Loucy (cell line): ENCODE measurements at regions not wholly inside any gene's neighbourhood (a gene's known extent, or its start where the extent isn't known, plus 50 kb on each side); places are given as distances from the start of the nearest gene placed in this dataset.
A peak's percentile ranks its signal among the peaks of the same experiment; 100 is the strongest.

Source experiments
- H2AFZ ChIP-seq: fragments of 200-600 bp; sonication (generic); 2 replicates; pipeline ENCODE4 v1.6.0; 2016; ENCODE audit warnings: antibody characterized with exemption, mild to moderate bottlenecking, low read length, moderate library complexity
- H3F3A ChIP-seq: fragments of 200-600 bp; 2 replicates; pipeline ENCODE4 v1.6.0; 2016; ENCODE audit warnings: antibody characterized with exemption, low read depth, mild to moderate bottlenecking
- H3K27me3 ChIP-seq: fragments of 200-600 bp; sonication (generic); 2 replicates; pipeline ENCODE4 v1.6.1; 2014; ENCODE audit warnings: low read length, mild to moderate bottlenecking; ENCODE audit not compliant: insufficient read depth, poor library complexity, severe bottlenecking
- H3K36me3 ChIP-seq: fragments of 200-600 bp; sonication (generic); 2 replicates; pipeline ENCODE4 v1.6.1; 2016; ENCODE audit warnings: low read length; ENCODE audit not compliant: insufficient read depth
- H3K4me1 ChIP-seq: fragments of 200-600 bp; sonication (generic); 2 replicates; pipeline ENCODE4 v1.5.1; 2014; ENCODE audit warnings: low read length, mild to moderate bottlenecking; ENCODE audit not compliant: insufficient read depth, poor library complexity, severe bottlenecking
- H3K4me2 ChIP-seq: fragments of 200-600 bp; sonication (generic); 2 replicates; pipeline ENCODE4 v1.6.0; 2014; ENCODE audit warnings: antibody characterized with exemption, low read length, low read depth, mild to moderate bottlenecking; ENCODE audit not compliant: poor library complexity, severe bottlenecking
- H3K4me3 ChIP-seq: fragments of 200-600 bp; sonication (generic); 2 replicates; pipeline ENCODE4 v1.5.1; 2014; ENCODE audit warnings: low read length, mild to moderate bottlenecking, mixed read lengths; ENCODE audit not compliant: poor library complexity, severe bottlenecking
- H3K79me2 ChIP-seq: fragments of 200-600 bp; sonication (generic); 2 replicates; pipeline ENCODE4 v1.6.1; 2014; ENCODE audit warnings: low read length; ENCODE audit not compliant: insufficient read depth
- H3K9ac ChIP-seq: fragments of 200-600 bp; sonication (generic); 2 replicates; pipeline ENCODE4 v1.6.0; 2014; ENCODE audit warnings: mild to moderate bottlenecking, low read depth, low read length, moderate library complexity; ENCODE audit not compliant: poor library complexity, severe bottlenecking
- H3K9me2 ChIP-seq: fragments of 200-600 bp; sonication (generic); replicated peaks from 2 replicates; pipeline ENCODE4 v1.6.1; 2016; ENCODE audit warnings: low read depth, low read length, mixed read lengths
- H3K9me3 ChIP-seq: fragments of 200-600 bp; sonication (generic); 2 replicates; pipeline ENCODE4 v1.6.1; 2014; ENCODE audit warnings: mild to moderate bottlenecking, antibody characterized with exemption, low read length, low read depth; ENCODE audit not compliant: insufficient read depth
- H4K20me1 ChIP-seq: fragments of 200-600 bp; sonication (generic); 2 replicates; pipeline ENCODE4 v1.6.0; 2014; ENCODE audit warnings: antibody characterized with exemption, low read length, mild to moderate bottlenecking; ENCODE audit not compliant: insufficient read depth, poor library complexity, severe bottlenecking
- EZH2phosphoT487 ChIP-seq: fragments of 200-600 bp; IDR thresholded peaks from 2 replicates; pipeline ENCODE4 v1.6.1; 2018; ENCODE audit warnings: antibody characterized with exemption, mild to moderate bottlenecking, moderate library complexity, borderline replicate concordance
- TF ChIP-seq, protein P1 (sequence below): fragments of 200-600 bp; sonication (generic); conservative IDR thresholded peaks from 2 replicates; pipeline ENCODE4 v1.5.1; 2014; ENCODE audit warnings: mild to moderate bottlenecking, antibody characterized with exemption, low read length

DNA sequence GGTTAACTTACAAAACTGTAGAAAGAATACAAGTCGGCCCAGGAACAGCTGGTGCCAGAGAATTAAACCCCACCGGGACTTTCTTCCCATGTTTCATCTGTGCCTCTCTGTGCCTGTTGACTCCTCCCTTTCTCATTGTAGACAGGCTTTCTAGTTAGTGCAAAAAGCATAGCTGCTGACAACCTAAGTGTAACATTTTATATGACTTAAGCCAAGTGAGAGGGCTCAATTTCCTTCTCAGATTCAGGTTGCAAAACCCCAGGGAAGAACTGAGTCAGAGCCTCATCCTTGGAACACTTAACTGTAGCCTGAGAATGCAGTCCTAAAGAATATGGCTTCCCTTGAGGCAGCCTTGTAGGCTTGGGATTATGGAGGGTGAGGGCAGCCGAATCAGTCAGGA, 302.5 kb upstream of the AZI2 start:
- no peak for TF ChIP-seq EZH2phosphoT487
- TF ChIP-seq, protein P1, sequence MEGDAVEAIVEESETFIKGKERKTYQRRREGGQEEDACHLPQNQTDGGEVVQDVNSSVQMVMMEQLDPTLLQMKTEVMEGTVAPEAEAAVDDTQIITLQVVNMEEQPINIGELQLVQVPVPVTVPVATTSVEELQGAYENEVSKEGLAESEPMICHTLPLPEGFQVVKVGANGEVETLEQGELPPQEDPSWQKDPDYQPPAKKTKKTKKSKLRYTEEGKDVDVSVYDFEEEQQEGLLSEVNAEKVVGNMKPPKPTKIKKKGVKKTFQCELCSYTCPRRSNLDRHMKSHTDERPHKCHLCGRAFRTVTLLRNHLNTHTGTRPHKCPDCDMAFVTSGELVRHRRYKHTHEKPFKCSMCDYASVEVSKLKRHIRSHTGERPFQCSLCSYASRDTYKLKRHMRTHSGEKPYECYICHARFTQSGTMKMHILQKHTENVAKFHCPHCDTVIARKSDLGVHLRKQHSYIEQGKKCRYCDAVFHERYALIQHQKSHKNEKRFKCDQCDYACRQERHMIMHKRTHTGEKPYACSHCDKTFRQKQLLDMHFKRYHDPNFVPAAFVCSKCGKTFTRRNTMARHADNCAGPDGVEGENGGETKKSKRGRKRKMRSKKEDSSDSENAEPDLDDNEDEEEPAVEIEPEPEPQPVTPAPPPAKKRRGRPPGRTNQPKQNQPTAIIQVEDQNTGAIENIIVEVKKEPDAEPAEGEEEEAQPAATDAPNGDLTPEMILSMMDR: no peak
- no peaks in the 10 kb centered on the region for H3K79me2 ChIP-seq
- H3K4me1 ChIP-seq: no peaks in the 10 kb centered on the region

GRCh38 chr3:28664123-28664522, 315.5 kb upstream of the AZI2 start:
- Histone ChIP-seq H3K4me1 (no peaks in the 10 kb centered on the region), H3K4me3 (no peak overlapping the region), H3K36me3 (no peaks in the 10 kb centered on the region), H3K9ac (no peak overlapping the region), H3K9me3 (no peaks in the 10 kb centered on the region), H4K20me1 (no peaks in the 10 kb centered on the region), H3K4me2 (no peak overlapping the region), H2AFZ (no peak overlapping the region), H3F3A (no peaks in the 10 kb centered on the region), H3K79me2 (no peaks in the 10 kb centered on the region), H3K27me3 (no peaks in the 10 kb centered on the region), H3K9me2 (no peaks in the 10 kb centered on the region)
- TF ChIP-seq EZH2phosphoT487: no peak
- TF ChIP-seq, protein P1: no peak

More for the DNA sequence above, 302.5 kb upstream of the AZI2 start:
- no peaks in the 10 kb centered on the region for H3F3A ChIP-seq
- H2AFZ ChIP-seq: no peak overlapping the region
- no peaks in the 10 kb centered on the region for H4K20me1 ChIP-seq
- no peaks in the 10 kb centered on the region for H3K36me3 ChIP-seq
- H3K4me3 ChIP-seq: no peak overlapping the region
- H3K4me2 ChIP-seq: no peak overlapping the region
- no peak overlapping the region for H3K9ac ChIP-seq
- no peaks in the 10 kb centered on the region for H3K27me3 ChIP-seq
- no peaks in the 10 kb centered on the region for H3K9me2 ChIP-seq
- no peaks in the 10 kb centered on the region for H3K9me3 ChIP-seq

DNA sequence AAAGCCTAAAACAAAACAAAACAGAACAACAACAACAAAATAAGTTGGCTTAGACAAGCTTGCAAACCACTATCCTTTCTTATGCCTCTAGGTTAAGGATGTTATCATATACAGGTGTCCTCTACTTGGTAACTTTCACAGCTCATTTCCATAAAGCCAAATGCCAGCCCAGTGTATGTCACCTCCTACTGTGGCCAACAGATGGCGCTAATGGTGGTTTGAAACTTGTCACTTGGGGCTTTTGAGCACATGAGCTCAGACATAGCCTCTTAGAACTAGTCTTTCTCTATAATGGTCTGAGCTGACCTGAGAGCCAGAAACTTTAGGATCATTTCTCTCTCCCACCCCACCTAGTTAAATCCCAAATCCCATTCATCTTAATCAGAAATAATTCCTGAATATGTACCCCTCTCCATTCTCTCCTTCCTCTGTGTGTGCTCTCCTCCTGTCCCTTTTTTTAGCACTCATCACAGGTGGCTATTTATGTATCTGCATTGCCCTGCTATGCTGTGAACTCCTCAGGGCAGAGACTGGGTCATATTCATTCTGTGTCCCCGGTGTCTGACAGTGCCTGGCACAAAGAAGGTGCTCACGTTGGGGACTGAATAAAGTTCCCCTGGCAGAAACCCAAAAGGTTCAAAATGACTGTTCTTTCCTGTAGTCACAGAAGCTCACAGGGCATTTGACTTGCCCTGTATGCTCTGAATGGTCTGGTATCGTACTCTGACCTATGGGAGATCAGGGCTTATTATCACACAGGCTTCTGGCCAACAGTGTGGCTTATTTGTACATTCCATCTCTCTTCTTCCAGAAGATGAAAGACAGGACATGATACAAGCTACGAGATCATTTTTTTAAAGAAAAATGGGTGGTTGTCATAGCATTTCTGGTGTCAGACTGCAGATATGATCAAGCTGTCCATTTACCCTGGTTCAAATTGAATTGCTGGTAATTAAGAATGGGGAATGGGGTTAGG, 319.3 kb upstream of the AZI2 start:
- no peaks in the 10 kb centered on the region for H3K9me2 ChIP-seq
- H2AFZ ChIP-seq: peak overlapping the region; percentile 81
- H3K9ac ChIP-seq: no peak overlapping the region
- H3K9me3 ChIP-seq: no peaks in the 10 kb centered on the region
- H3K36me3 ChIP-seq: no peaks in the 10 kb centered on the region
- TF ChIP-seq EZH2phosphoT487: no peak
- TF ChIP-seq, protein P1: peak; percentile 91
- no peaks in the 10 kb centered on the region for H3K4me1 ChIP-seq
- no peaks in the 10 kb centered on the region for H3K79me2 ChIP-seq
- H3K4me2 ChIP-seq: no peak overlapping the region
- no peaks in the 10 kb centered on the region for H3K27me3 ChIP-seq
- H4K20me1 ChIP-seq: no peaks in the 10 kb centered on the region
- no peaks in the 10 kb centered on the region for H3F3A ChIP-seq
- H3K4me3 ChIP-seq: no peak overlapping the region
